Colonic mucosa (tissue), 4 donors: ENCODE measurements at regions not wholly inside any gene's neighbourhood (a gene's known extent, or its start where the extent isn't known, plus 50 kb on each side); places are given as distances from the start of the nearest gene placed in this dataset.

Experiments
- DNase-seq: peaks from one replicate; pipeline ENCODE4 v3.0.0-alpha.2; 2020
- H3K27ac ChIP-seq: fragments of 200-600 bp; one replicate; pipeline ENCODE4 v1.8.0; 2021
- H3K27me3 ChIP-seq: fragments of 200-600 bp; one replicate; pipeline ENCODE4 v1.8.0; 2021
- H3K36me3 ChIP-seq: fragments of 200-600 bp; one replicate; pipeline ENCODE4 v1.8.0; 2021
- H3K4me1 ChIP-seq: fragments of 200-600 bp; one replicate; pipeline ENCODE4 v1.8.0; 2021; ENCODE audit warnings: mild to moderate bottlenecking
- H3K4me3 ChIP-seq: fragments of 200-600 bp; one replicate; pipeline ENCODE4 v1.8.0; 2021
- H3K9ac ChIP-seq, 2 donors: one replicate each; pipeline ENCODE4 v1.7.0; 2013; ENCODE audit warnings: control low read depth in 2 of 2, low read depth in 2 of 2, low read length in 2 of 2
- H3K9me3 ChIP-seq: fragments of 200-600 bp; one replicate; pipeline ENCODE4 v1.8.0; 2021
- CTCF ChIP-seq: fragments of 200-600 bp; IDR thresholded peaks from one replicate; pipeline ENCODE4 v1.8.0; 2022; ENCODE audit warnings: antibody characterized with exemption, mild to moderate bottlenecking
- intact Hi-C: fragments of 100-400 bp; cut with DNase I; formaldehyde crosslinking; loops from one replicate; pipeline ENCODE4 v1.14.1; 2022
- donor health status: healthy.
- donor health status: DM: no; HTN: no; CAD: no.
- donor health status: DM: no; HTN: no; CAD: no.

DNA sequence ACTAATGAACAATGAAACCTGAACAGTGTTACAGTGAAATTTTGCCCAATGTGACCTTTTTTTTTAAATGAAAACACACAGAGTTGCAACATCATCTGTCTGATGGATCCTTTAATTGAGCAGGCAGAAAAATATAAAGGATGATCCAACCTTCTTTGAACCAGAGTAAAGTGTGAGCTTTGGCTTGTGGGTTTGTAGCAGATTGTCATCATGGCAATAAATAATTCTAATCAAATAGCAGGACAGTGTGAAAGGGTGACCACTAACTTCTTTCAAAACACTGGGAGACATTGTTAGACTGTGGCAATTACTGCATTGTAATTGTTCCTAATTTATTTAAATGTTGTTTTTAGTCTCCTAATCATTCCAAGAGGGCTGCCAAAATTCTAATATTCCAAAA lies 197.2 kb downstream of the CHD9NB start:
- intact Hi-C loops, result no loop called here

GRCh38 chr16:52852978-52853377 lies 199.7 kb downstream of the CHD9NB start:
- H3K27ac ChIP-seq, result no peak overlapping the region
- no peak for TF ChIP-seq CTCF
- no peak for DNase-seq
- intact Hi-C loops, result no loop called here
- H3K36me3 ChIP-seq, result no peaks in the 10 kb centered on the region
- no peaks in the 10 kb centered on the region for H3K4me1 ChIP-seq
- no peaks in the 10 kb centered on the region for H3K9me3 ChIP-seq
- H3K9ac ChIP-seq, result no peak overlapping the region
- H3K4me3 ChIP-seq, result no peak overlapping the region
- no peaks in the 10 kb centered on the region for H3K27me3 ChIP-seq

More for the DNA sequence above, 197.2 kb downstream of the CHD9NB start:
- Histone ChIP-seq H3K4me3 (no peak overlapping the region), H3K9ac (no peak overlapping the region), H3K4me1 (no peaks in the 10 kb centered on the region), H3K27ac (no peak overlapping the region), H3K27me3 (no peaks in the 10 kb centered on the region), H3K36me3 (no peaks in the 10 kb centered on the region), H3K9me3 (no peaks in the 10 kb centered on the region)
- no peak for TF ChIP-seq CTCF
- no peak for DNase-seq

GRCh38 chr16:52851211-52851740 lies 201.4 kb downstream of the CHD9NB start:
- no peaks in the 10 kb centered on the region for H3K36me3 ChIP-seq
- H3K9ac ChIP-seq, result no peak overlapping the region
- H3K4me3 ChIP-seq, result no peak overlapping the region
- no peak for TF ChIP-seq CTCF
- no peak overlapping the region for H3K27ac ChIP-seq
- DNase-seq, result no peak
- H3K27me3 ChIP-seq, result no peaks in the 10 kb centered on the region
- intact Hi-C loops, result no loop called here
- H3K9me3 ChIP-seq, result no peaks in the 10 kb centered on the region
- H3K4me1 ChIP-seq, result no peaks in the 10 kb centered on the region

DNA sequence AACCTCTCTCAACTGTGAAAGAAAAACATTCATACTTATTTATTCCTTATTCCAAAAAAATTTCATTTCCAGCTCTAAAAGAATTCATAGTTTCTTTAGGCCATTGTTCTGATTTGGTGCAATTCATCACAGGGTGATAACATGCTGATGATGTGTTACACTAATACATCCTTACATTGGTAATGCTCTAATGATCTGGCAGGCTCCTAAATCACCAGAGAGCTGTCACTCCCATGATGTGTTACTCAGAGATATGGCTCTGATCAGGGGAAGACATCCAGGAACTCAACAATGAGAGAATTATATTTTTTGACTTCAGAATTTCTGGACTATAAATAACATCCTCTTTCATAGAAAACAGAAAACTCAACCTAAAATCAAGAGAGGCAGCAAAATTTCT lies 209.3 kb downstream of the CHD9NB start:
- Histone ChIP-seq H3K27ac (no peak overlapping the region), H3K27me3 (no peaks in the 10 kb centered on the region), H3K36me3 (no peaks in the 10 kb centered on the region), H3K9ac (no peak overlapping the region), H3K4me1 (no peaks in the 10 kb centered on the region), H3K9me3 (no peaks in the 10 kb centered on the region), H3K4me3 (no peak overlapping the region)
- no peak for TF ChIP-seq CTCF
- intact Hi-C loops, result no loop called here
- DNase-seq, result no peak

DNA sequence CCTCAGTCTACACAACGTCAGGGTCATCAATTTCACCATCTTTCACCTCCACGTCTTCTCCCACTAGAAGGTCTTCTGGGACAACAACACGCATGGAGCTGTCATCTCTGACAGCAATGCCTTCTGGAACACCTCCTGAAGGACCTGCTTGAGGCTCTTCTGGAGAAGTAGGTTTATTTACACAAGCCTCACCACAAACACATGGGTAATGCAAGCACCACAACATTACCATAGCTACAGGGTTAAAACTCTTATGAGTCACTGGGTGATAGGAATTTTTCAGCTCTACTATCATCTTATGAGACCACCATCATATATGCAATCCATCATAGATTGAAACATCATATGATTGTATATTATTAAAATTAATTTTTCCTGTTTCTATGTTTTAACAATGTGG lies 215.4 kb downstream of the CHD9NB start:
- TF ChIP-seq CTCF, result no peak
- no peak overlapping the region for H3K4me3 ChIP-seq
- no peaks in the 10 kb centered on the region for H3K27me3 ChIP-seq
- intact Hi-C loops, result no loop called here
- no peaks in the 10 kb centered on the region for H3K9me3 ChIP-seq
- no peak overlapping the region for H3K9ac ChIP-seq
- H3K36me3 ChIP-seq, result no peaks in the 10 kb centered on the region
- DNase-seq, result no peak
- no peak overlapping the region for H3K27ac ChIP-seq
- no peaks in the 10 kb centered on the region for H3K4me1 ChIP-seq
